ENCODE measurements at regions not wholly inside any gene's neighbourhood (a gene's known extent, or its start where the extent isn't known, plus 50 kb on each side); places are given as distances from the start of the nearest gene placed in this dataset.

DNA sequence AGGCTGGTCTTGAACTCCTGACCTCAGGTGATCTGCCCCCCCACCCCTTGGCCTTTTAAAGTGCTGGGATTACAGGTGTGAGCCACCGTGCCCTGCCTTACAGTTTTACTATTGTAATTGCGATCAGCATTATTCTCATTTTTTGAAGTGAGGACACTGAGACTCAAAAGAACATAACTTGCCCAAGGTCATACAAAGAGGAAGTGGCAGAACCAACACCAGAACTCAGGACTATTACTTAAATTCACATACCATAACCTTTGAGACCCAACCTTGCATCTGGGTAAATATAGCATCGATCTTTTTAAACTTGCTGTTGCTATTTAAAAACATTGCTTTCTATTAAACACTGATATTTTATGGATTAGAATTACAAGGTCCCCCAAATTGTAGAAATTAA lies 54.2 kb downstream of the FOXI1 start:
- Mint-ChIP-seq H3K4me1 (peaks cover 4% of the 10 kb centered on the region), H3K9me3 (no peaks in the 10 kb centered on the region), H3K27me3 (no peaks in the 10 kb centered on the region), H3K36me3 (no peaks in the 10 kb centered on the region), H3K4me3 (no peak overlapping the region), H3K27ac (no peak overlapping the region)
- ATAC-seq (ENCODE audit: low read depth) (no peak), DNase-seq (ENCODE audit: low spot score in 2 of 2) (no peak)

DNA sequence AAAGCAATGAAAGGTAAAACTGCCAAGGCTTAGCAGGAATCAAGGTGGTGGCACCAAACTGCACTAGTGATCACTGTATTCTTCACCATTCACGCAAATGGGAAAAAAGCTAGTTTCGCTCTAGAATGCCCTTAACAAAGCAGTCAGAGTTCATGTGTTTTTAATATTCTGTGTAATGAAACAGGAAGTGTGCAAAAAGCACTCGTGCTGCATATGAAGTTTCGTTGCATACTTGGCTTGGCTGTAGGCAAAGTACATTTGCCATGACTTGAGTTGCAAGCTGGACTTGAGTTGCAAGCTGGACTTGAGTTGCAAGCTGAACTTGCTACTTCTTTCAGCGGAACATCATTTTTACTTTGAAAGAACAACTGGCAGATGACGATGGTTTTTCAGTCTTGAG lies 55.4 kb downstream of the FOXI1 start:
- Mint-ChIP-seq H3K4me1 (peaks cover 4% of the 10 kb centered on the region), H3K27ac (no peak overlapping the region), H3K27me3 (peaks cover 2% of the 10 kb centered on the region), H3K9me3 (no peaks in the 10 kb centered on the region), H3K4me3 (no peak overlapping the region), H3K36me3 (no peaks in the 10 kb centered on the region)
- DNase-seq (ENCODE audit: low spot score in 2 of 2) (no peak), ATAC-seq (ENCODE audit: low read depth) (peak; percentile 41)

DNA sequence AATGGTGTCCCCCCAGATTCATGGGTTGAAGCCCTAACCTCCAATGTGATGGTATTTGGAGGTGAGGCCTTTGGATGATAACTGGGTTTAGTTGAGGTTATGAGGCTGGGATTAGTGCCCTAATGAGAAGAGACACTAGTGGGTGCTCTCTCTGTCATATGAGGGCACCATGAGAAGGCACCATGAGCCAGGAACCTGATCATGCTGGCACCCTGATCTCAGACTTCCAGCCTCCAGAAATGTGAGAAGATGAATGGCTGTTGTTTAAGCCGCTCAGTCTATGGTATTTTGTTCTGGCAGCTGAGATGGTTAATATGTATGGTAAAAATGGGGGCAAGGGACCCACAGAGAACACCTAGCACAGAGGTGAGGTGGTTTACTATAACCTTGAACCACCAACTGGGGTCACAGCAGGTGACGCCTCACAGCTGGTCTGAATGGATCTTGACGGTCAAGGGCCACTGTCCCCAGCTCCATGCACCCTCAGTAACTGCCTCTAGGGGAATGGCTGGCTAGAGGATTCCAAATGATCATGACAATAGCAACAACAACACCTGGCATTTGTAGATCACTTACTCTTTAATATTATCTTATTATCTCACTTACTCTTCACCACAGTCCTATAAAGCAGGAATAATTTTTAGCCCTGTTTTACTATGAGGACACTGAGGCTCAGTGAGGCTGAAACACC lies 57.1 kb downstream of the FOXI1 start:
- Mint-ChIP-seq H3K27ac (no peak overlapping the region), H3K4me3 (no peak overlapping the region), H3K4me1 (peaks cover 4% of the 10 kb centered on the region), H3K27me3 (peaks cover 2% of the 10 kb centered on the region), H3K36me3 (no peaks in the 10 kb centered on the region), H3K9me3 (no peaks in the 10 kb centered on the region)
- ATAC-seq (ENCODE audit: low read depth) (no peak), DNase-seq (ENCODE audit: low spot score in 2 of 2) (no peak)

DNA sequence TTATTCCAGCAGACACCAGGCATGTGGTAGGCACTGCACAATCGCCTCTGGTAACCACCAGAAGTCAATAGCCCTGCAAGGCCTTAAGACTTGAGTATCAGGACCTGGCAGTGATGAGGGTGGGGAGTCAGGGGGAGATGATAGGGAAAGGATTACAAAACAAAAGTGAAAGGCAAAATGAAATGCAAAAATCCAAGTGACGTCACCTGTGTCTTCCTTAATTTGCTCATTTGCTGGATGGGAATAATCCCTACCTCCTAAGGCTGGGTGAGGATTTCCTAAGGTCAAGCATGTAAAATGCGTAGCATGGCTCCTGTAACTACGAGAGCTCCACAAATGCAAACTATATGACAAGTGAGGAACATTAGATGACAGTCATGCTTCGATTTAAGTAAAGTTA lies 58.4 kb downstream of the FOXI1 start:
- Mint-ChIP-seq H3K27ac (no peak overlapping the region), H3K4me1 (peaks cover 11% of the 10 kb centered on the region), H3K36me3 (no peaks in the 10 kb centered on the region), H3K9me3 (no peaks in the 10 kb centered on the region), H3K27me3 (peaks cover 2% of the 10 kb centered on the region), H3K4me3 (no peak overlapping the region)
- no peak for DNase-seq (ENCODE audit: low spot score in 2 of 2)
- ATAC-seq (ENCODE audit: low read depth) = no peak

DNA sequence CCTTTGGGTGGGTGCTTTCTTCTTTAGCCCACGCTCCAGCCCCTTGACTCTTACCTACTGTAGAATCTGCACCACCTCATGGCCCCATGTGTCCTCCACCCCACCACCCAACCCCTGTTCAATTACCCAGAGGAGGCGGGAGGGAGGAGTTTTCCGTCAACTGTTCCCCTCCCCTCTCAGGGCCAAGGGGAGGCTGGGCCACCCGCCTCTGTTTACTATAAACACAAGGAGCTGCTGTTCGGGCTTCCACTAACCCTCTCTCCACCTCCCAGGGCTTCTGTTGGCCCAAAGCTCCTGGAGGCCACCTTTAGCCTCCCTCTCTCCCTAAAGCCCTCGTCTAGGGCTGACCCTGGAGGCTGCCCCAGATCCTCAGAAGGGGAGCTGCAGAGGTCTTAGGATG lies 59.2 kb downstream of the FOXI1 start:
- H3K27me3 Mint-ChIP-seq = peaks cover 2% of the 10 kb centered on the region
- ATAC-seq (ENCODE audit: low read depth) = no peak

DNA sequence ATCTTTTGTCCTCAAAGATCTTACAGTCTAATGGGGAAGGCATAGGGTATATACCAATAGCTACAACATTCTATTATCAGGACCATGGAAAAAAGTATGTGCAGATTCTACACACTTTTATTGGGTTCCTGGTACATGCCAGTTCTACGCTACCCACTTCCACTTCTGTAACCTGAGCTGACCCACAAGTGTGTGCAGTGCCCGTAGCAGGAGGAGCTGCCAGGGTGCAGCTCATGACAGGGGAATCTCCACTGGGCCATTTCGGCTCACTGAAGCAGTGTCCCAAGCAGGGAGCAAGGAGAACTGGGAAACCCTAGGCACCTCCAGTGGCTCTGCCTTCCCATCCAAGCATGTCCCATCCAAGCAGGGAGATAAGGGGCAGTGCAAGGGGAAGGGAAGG lies 60.4 kb downstream of the FOXI1 start:
- peaks cover 10% of the 10 kb centered on the region for H3K4me1 Mint-ChIP-seq
- H3K4me3 Mint-ChIP-seq = no peak overlapping the region
- peaks cover 4% of the 10 kb centered on the region for H3K27me3 Mint-ChIP-seq
- ATAC-seq (ENCODE audit: low read depth) = no peak
- no peak overlapping the region for H3K27ac Mint-ChIP-seq
- no peaks in the 10 kb centered on the region for H3K36me3 Mint-ChIP-seq
- no peak for DNase-seq (ENCODE audit: low spot score in 2 of 2)
- no peaks in the 10 kb centered on the region for H3K9me3 Mint-ChIP-seq

More for the DNA sequence above, 59.2 kb downstream of the FOXI1 start:
- H3K4me3 Mint-ChIP-seq = no peak overlapping the region
- peaks cover 12% of the 10 kb centered on the region for H3K4me1 Mint-ChIP-seq
- DNase-seq (ENCODE audit: low spot score in 2 of 2) = no peak
- H3K27ac Mint-ChIP-seq = no peak overlapping the region
- H3K9me3 Mint-ChIP-seq = no peaks in the 10 kb centered on the region
- no peaks in the 10 kb centered on the region for H3K36me3 Mint-ChIP-seq

DNA sequence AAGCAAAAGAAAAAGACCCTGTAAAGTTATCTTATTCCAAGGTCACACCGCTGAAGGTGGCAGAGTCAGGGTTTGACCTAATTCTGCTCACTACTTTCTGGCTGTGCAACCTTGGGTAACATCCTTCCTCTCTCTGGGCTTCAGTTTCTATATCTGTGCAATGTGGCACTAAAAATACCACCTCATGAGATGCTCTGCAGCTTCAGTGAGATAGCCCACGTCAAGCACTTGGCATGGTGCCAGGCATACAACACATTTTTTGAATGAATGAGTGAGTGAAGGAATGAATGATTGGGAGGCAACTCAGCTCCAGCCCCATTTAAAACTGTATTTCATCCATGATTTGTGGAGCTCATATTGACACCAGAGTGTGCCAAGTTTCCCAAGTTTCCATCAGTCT lies 62.3 kb downstream of the FOXI1 start:
- no peak for ATAC-seq (ENCODE audit: low read depth)
- no peak for DNase-seq (ENCODE audit: low spot score in 2 of 2)
- H3K27ac Mint-ChIP-seq = no peak overlapping the region
- H3K4me1 Mint-ChIP-seq = peaks cover 9% of the 10 kb centered on the region
- H3K9me3 Mint-ChIP-seq = no peaks in the 10 kb centered on the region
- no peak overlapping the region for H3K4me3 Mint-ChIP-seq
- H3K27me3 Mint-ChIP-seq = peaks cover 9% of the 10 kb centered on the region
- H3K36me3 Mint-ChIP-seq = no peaks in the 10 kb centered on the region

DNA sequence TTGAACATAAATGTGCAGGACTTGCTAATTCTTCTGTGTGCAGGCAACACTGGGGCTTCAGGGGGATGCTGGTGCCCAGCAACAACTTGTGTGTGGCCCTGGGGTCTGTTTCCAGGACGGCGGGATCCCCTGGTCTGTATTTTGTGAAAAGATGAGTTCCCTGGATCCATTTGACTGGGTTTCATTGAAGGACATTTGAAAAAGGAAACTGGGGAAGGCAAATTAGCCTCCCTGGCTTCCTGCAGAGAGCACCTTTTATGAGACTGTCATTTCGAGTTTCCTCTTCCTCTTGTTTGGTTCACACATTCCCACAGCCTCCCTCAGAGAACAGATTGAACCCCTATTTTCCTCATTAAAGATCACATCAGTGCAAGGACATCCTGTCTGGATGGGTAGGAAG lies 63.1 kb downstream of the FOXI1 start:
- H3K9me3 Mint-ChIP-seq = no peaks in the 10 kb centered on the region

DNA sequence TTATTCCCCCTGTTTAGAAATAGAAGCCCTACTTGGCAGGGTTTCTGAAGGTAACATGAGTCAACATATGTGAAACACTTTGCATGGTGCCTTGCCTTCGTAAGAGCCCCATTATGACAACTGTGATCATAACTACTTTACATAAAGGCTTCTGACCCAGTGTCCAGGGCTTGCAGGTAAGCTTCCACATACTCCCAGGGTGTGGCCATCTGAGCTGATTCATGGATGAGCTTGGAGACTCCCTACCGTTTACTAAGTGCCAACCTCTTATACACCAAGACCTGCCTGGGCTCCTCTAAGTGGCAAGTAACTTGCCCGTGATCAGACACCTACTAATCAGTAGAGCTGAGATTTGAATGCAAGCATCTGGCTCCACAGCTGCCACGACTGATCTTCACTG lies 62.8 kb upstream of the C5orf58 start:
- no peak overlapping the region for H3K27ac Mint-ChIP-seq
- ATAC-seq (ENCODE audit: low read depth) = no peak
- peaks cover 9% of the 10 kb centered on the region for H3K4me1 Mint-ChIP-seq
- H3K27me3 Mint-ChIP-seq = peaks cover 11% of the 10 kb centered on the region
- no peak overlapping the region for H3K4me3 Mint-ChIP-seq
- no peaks in the 10 kb centered on the region for H3K9me3 Mint-ChIP-seq
- DNase-seq (ENCODE audit: low spot score in 2 of 2) = no peak
- no peaks in the 10 kb centered on the region for H3K36me3 Mint-ChIP-seq

More for the DNA sequence above, 63.1 kb downstream of the FOXI1 start:
- ATAC-seq (ENCODE audit: low read depth) (no peak), DNase-seq (ENCODE audit: low spot score in 2 of 2) (no peak)
- Mint-ChIP-seq H3K27ac (no peak overlapping the region), H3K36me3 (no peaks in the 10 kb centered on the region), H3K4me1 (peaks cover 9% of the 10 kb centered on the region), H3K4me3 (no peak overlapping the region), H3K27me3 (peaks cover 9% of the 10 kb centered on the region)

DNA sequence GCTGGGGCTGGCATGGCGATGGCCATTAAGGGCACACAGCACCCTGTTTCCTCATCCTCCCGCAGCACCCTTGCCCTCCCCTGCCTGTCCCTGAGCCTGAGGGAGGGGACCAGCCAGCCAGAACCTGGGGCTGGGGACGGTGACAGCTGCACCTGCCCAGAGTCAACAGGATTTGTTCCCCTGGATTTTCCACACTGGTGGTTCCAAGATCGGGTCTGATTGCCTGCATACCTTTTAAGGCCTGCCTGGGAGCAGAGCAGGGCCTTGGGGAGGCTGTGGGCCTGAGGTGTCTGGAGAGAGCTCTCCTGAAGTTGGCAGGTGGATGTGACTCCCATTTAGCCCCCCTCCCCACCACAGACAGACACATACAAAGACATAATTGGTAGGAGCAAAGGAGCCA lies 61.0 kb upstream of the C5orf58 start:
- peaks cover 9% of the 10 kb centered on the region for H3K4me1 Mint-ChIP-seq
- ATAC-seq (ENCODE audit: low read depth) = no peak
- no peaks in the 10 kb centered on the region for H3K36me3 Mint-ChIP-seq
- no peak overlapping the region for H3K4me3 Mint-ChIP-seq
- H3K9me3 Mint-ChIP-seq = no peaks in the 10 kb centered on the region
- H3K27me3 Mint-ChIP-seq = peaks cover 9% of the 10 kb centered on the region
- H3K27ac Mint-ChIP-seq = no peak overlapping the region
- no peak for DNase-seq (ENCODE audit: low spot score in 2 of 2)

DNA sequence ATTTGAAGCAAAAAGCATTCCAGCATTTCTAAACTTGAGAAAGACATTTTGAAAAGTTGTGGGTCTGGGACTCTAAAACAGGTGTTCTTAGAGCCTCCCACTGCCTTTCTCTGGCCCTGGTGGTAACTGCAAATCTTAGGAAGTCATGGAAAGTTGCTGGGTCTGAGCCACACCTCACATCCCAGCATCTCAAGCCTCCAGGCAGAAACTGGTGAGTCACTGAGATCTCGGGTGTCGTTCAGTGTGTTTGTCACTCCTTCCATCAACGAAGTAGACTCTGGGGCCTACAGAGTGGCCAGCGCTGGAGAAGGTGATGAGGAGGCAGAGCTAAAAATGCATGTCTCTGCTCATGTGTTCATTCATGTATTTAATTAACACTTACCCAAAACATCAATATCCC lies 59.6 kb upstream of the C5orf58 start:
- peaks cover 9% of the 10 kb centered on the region for H3K27me3 Mint-ChIP-seq

DNA sequence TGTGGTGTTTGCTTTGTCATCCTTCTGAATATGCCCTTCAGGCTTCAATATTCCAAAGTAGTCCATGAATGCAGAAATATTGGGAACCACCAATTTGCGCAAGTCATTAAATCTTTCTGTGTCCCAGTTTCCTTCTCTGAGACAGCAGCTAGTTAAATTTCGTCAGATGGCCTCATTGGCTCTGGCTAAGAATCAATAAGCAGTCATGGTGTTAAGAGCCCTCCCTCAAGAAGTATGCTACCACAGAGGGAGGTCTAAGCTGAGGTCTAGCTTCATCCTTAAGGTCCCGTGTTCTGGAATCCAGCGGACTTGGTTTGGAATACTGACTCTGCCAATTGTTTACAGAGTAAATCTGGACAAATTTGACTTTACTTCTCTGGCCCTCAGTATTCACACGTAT lies 59.1 kb upstream of the C5orf58 start:
- no peak for DNase-seq (ENCODE audit: low spot score in 2 of 2)

More for the DNA sequence above, 59.6 kb upstream of the C5orf58 start:
- ATAC-seq (ENCODE audit: low read depth) = no peak
- peaks cover 9% of the 10 kb centered on the region for H3K4me1 Mint-ChIP-seq
- no peak overlapping the region for H3K4me3 Mint-ChIP-seq
- H3K9me3 Mint-ChIP-seq = no peaks in the 10 kb centered on the region
- DNase-seq (ENCODE audit: low spot score in 2 of 2) = no peak
- no peak overlapping the region for H3K27ac Mint-ChIP-seq
- no peaks in the 10 kb centered on the region for H3K36me3 Mint-ChIP-seq

DNA sequence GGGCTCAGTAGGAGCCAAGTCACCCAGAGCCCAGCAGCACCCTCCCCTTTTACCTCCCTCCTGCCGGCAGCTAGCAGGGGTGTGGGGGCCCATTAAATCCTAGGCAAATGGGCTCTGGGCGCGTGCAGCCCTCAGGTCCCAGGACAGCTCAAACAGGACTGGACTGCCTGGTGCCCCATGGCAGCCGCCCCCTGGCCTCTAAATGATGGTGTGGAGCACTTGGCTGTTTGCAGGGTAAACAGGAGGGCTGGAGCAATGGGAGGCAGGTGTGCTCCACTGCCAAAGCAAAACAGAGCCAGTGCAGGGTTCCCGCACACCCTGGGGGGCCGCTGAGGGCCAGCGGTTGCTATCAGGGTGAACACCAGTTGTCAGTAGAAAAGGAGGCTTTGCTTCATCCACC lies 55.9 kb upstream of the C5orf58 start:
- Mint-ChIP-seq H3K4me3 (no peak overlapping the region), H3K4me1 (no peaks in the 10 kb centered on the region), H3K9me3 (no peaks in the 10 kb centered on the region), H3K27ac (no peak overlapping the region), H3K27me3 (peaks cover 4% of the 10 kb centered on the region), H3K36me3 (no peaks in the 10 kb centered on the region)
- DNase-seq (ENCODE audit: low spot score in 2 of 2) = no peak
- ATAC-seq (ENCODE audit: low read depth) = no peak

More for the DNA sequence above, 59.1 kb upstream of the C5orf58 start:
- Mint-ChIP-seq H3K27ac (no peak overlapping the region), H3K4me1 (peaks cover 6% of the 10 kb centered on the region), H3K9me3 (no peaks in the 10 kb centered on the region), H3K36me3 (no peaks in the 10 kb centered on the region), H3K4me3 (no peak overlapping the region), H3K27me3 (peaks cover 9% of the 10 kb centered on the region)
- no peak for ATAC-seq (ENCODE audit: low read depth)

DNA sequence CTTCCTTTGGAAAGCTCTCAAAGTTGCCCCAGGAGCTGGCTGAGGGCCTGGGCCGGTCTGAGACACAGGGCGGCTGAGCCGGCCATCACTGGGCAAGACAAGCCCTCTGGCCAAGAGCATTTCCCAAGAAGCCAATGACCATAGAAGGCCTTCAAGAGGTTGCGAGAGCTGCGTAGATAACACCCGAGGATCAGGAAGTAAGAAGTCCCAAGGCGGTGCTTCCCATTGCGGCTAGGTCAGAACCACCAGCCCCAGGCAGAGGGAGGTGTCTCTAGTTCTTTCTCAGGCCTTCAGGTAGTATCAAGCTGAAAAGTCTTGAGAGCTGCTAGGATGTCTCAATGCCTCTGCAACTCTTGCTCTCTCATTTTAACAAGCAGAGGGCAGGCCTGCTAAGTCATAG lies 54.0 kb upstream of the C5orf58 start:
- H3K4me3 Mint-ChIP-seq = no peak overlapping the region
- no peaks in the 10 kb centered on the region for H3K36me3 Mint-ChIP-seq
- H3K27me3 Mint-ChIP-seq = peaks cover 2% of the 10 kb centered on the region
- H3K9me3 Mint-ChIP-seq = no peaks in the 10 kb centered on the region
- ATAC-seq (ENCODE audit: low read depth) (no peak), DNase-seq (ENCODE audit: low spot score in 2 of 2) (no peak)
- no peak overlapping the region for H3K27ac Mint-ChIP-seq
- no peaks in the 10 kb centered on the region for H3K4me1 Mint-ChIP-seq

DNA sequence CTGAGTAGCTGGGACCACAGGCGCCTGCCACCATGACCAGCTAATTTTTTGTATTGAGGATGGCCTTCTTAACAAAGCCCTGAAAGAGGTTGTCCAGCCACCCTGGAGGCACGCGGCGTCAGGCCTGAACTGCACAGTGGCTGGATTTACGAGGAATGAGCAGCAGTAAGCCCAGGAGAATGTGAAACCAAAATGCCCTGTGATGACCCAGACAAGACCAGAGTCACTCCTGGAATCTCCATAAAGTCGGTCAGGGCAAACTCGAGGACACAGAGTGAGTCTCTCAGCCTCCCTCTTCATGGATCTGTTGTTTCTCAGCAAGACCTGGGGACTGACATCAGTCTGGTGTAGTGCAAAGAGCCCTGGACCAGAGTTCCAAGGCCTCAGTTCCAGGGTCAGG lies 53.2 kb upstream of the C5orf58 start:
- Mint-ChIP-seq H3K27me3 (peaks cover 2% of the 10 kb centered on the region), H3K9me3 (no peaks in the 10 kb centered on the region), H3K4me3 (no peak overlapping the region), H3K4me1 (no peaks in the 10 kb centered on the region), H3K27ac (no peak overlapping the region), H3K36me3 (no peaks in the 10 kb centered on the region)
- DNase-seq (ENCODE audit: low spot score in 2 of 2) = no peak
- ATAC-seq (ENCODE audit: low read depth) = no peak

Measured in memory B cell (primary cell).